IMR-90 (cell line): ENCODE measurements at regions not wholly inside any gene's neighbourhood (a gene's known extent, or its start where the extent isn't known, plus 50 kb on each side); places are given as distances from the start of the nearest gene placed in this dataset.

Experiments
- ATAC-seq: fragments of 200-7000 bp; cut with Tn5 transposase; 2 replicates; pipeline ENCODE4 v1.9.1; 2020; ENCODE audit warnings: low read depth, mild to moderate bottlenecking, moderate library complexity
- BruUV-seq: library from RNA; stranded (reverse); fragments of 400-500 nt; replicated peaks from 2 replicates; lab custom pipeline; 2021; lab: Mats Ljungman, UMichigan
- CTCF ChIA-PET: fragments of 300-600 bp; formaldehyde crosslinking; extraction: SDS; loops from one replicate; lab custom pipeline; 2021; ENCODE audit warnings: antibody characterized with exemption; lab: Yijun Ruan, JAX
- POLR2A ChIA-PET: fragments of 300-600 bp; sonication (Branson Sonifier 250); formaldehyde crosslinking; loops from one replicate; lab custom pipeline; 2022; ENCODE audit warnings: antibody characterized with exemption; ENCODE audit not compliant: unreplicated experiment; lab: Charles Lee
- DNase-seq: peaks from one replicate; pipeline ENCODE4 v3.0.0; 2013
- H2AFZ ChIP-seq: replicated peaks from 2 replicates; pipeline ENCODE3; 2013; ENCODE audit warnings: low read length, mild to moderate bottlenecking; ENCODE audit not compliant: poor library complexity
- H2AK5ac ChIP-seq: 2 replicates; pipeline ENCODE4 v1.6.1; 2013; ENCODE audit warnings: low read depth, low read length, inconsistent platforms
- H2AK9ac ChIP-seq: replicated peaks from 2 replicates; pipeline ENCODE3; 2013; ENCODE audit warnings: mild to moderate bottlenecking, low read depth, low read length, moderate library complexity; ENCODE audit not compliant: poor library complexity
- H2BK120ac ChIP-seq: 2 replicates; pipeline ENCODE4 v1.6.1; 2013; ENCODE audit warnings: low read depth, low read length, inconsistent platforms
- H2BK15ac ChIP-seq: 3 replicates; pipeline ENCODE4 v1.6.1; 2013; ENCODE audit warnings: low read depth, low read length, inconsistent platforms
- H2BK20ac ChIP-seq: 2 replicates; pipeline ENCODE4 v1.6.1; 2013; ENCODE audit warnings: low read depth, mild to moderate bottlenecking, inconsistent platforms, low read length, moderate library complexity
- H2BK5ac ChIP-seq: 2 replicates; pipeline ENCODE4 v1.6.1; 2013; ENCODE audit warnings: mild to moderate bottlenecking, low read depth, low read length, inconsistent platforms; ENCODE audit not compliant: poor library complexity, severe bottlenecking
- H3K14ac ChIP-seq: replicated peaks from 2 replicates; pipeline ENCODE4 v1.6.1; 2013; ENCODE audit warnings: low read depth, low read length, inconsistent platforms
- H3K18ac ChIP-seq: 2 replicates; pipeline ENCODE4 v1.6.1; 2013; ENCODE audit warnings: low read depth, low read length, control low read depth
- H3K23ac ChIP-seq: 2 replicates; pipeline ENCODE4 v1.6.1; 2013; ENCODE audit warnings: low read depth, low read length, inconsistent platforms
- H3K27ac ChIP-seq: 2 replicates; pipeline ENCODE4 v1.5.1; 2013; ENCODE audit warnings: mild to moderate bottlenecking, control low read depth, low read length; ENCODE audit not compliant: insufficient read depth
- H3K27me3 ChIP-seq: 2 replicates; pipeline ENCODE4 v1.6.1; 2013; ENCODE audit warnings: low read length; ENCODE audit not compliant: control insufficient read depth, insufficient read depth
- H3K36me3 ChIP-seq: 2 replicates; pipeline ENCODE4 v1.6.1; 2013; ENCODE audit warnings: low read length, mixed read lengths; ENCODE audit not compliant: control insufficient read depth, insufficient read depth
- H3K4ac ChIP-seq: 2 replicates; pipeline ENCODE4 v1.6.1; 2013; ENCODE audit warnings: low read depth, low read length, inconsistent platforms
- H3K4me1 ChIP-seq: 2 replicates; pipeline ENCODE4 v1.6.1; 2013; ENCODE audit warnings: low read length, mixed read lengths; ENCODE audit not compliant: control insufficient read depth, insufficient read depth
- H3K4me2 ChIP-seq: 2 replicates; pipeline ENCODE4 v1.6.1; 2013; ENCODE audit warnings: low read depth, mild to moderate bottlenecking, control low read depth, low read length, moderate library complexity
- H3K4me3 ChIP-seq: 2 replicates; pipeline ENCODE4 v1.5.1; 2013; ENCODE audit warnings: low read depth, mild to moderate bottlenecking, control low read depth, low read length, moderate library complexity; ENCODE audit not compliant: insufficient read depth
- H3K56ac ChIP-seq: 2 replicates; pipeline ENCODE4 v1.6.1; 2013; ENCODE audit warnings: low read length, inconsistent platforms; ENCODE audit not compliant: insufficient read depth; ENCODE audit errors: extremely low read depth
- H3K79me1 ChIP-seq, 2 experiments: 2 replicates each; pipeline ENCODE4 v1.6.1; 2013; ENCODE audit warnings: low read length in 2 of 2, inconsistent platforms in 1 of 2, low read depth in 1 of 2
- H3K9ac ChIP-seq: 2 replicates; pipeline ENCODE4 v1.6.1; 2013; ENCODE audit warnings: low read depth, low read length, control low read depth
- H3K9me1 ChIP-seq: 2 replicates; pipeline ENCODE4 v1.6.1; 2013; ENCODE audit warnings: low read length, inconsistent platforms; ENCODE audit not compliant: insufficient read depth
- H3K9me3 ChIP-seq: 2 replicates; pipeline ENCODE4 v1.6.1; 2013; ENCODE audit warnings: low read length; ENCODE audit not compliant: control insufficient read depth, insufficient read depth
- H4K20me1 ChIP-seq: 2 replicates; pipeline ENCODE4 v1.6.1; 2013; ENCODE audit warnings: low read length, inconsistent platforms; ENCODE audit not compliant: insufficient read depth
- H4K5ac ChIP-seq: 2 replicates; pipeline ENCODE4 v1.6.1; 2013; ENCODE audit warnings: mild to moderate bottlenecking, low read depth, low read length, control low read depth
- H4K8ac ChIP-seq, 2 experiments: 2 replicates each; pipeline ENCODE4 v1.6.1; 2013; ENCODE audit warnings: low read depth in 2 of 2, low read length in 2 of 2, control low read depth in 1 of 2, inconsistent platforms in 1 of 2
- H4K91ac ChIP-seq: 2 replicates; pipeline ENCODE4 v1.6.1; 2013; ENCODE audit warnings: low read depth, low read length, inconsistent platforms; ENCODE audit not compliant: insufficient read depth
- BHLHE40 ChIP-seq: fragments of 150-350 bp; IDR thresholded peaks from 2 replicates; pipeline ENCODE4 v1.6.1; 2016; ENCODE audit warnings: mild to moderate bottlenecking, low read depth, low read length
- CEBPB ChIP-seq: IDR thresholded peaks from 2 replicates; pipeline ENCODE4 v1.6.1; 2012; ENCODE audit warnings: low read depth, low read length, improper control_type of control experiment
- CHD1 ChIP-seq: IDR thresholded peaks from 2 replicates; pipeline ENCODE4 v1.6.1; 2012; ENCODE audit warnings: low read depth, low read length, improper control_type of control experiment
- FOS ChIP-seq: fragments of 150-350 bp; IDR thresholded peaks from 2 replicates; pipeline ENCODE4 v1.6.1; 2016; ENCODE audit warnings: low read depth, low read length
- MAFK ChIP-seq: IDR thresholded peaks from 2 replicates; pipeline ENCODE4 v1.6.1; 2012; ENCODE audit warnings: low read depth, low read length, improper control_type of control experiment
- MAZ ChIP-seq: IDR thresholded peaks from 2 replicates; pipeline ENCODE4 v1.6.1; 2012; ENCODE audit warnings: low read depth, mild to moderate bottlenecking, low read length, improper control_type of control experiment, moderate library complexity, borderline replicate concordance
- MXI1 ChIP-seq: IDR thresholded peaks from 2 replicates; pipeline ENCODE4 v1.6.1; 2012; ENCODE audit warnings: low read depth, mild to moderate bottlenecking, low read length, moderate library complexity, borderline replicate concordance
- NFE2L2 ChIP-seq: fragments of 150-350 bp; IDR thresholded peaks from 2 replicates; pipeline ENCODE4 v1.6.1; 2016; ENCODE audit warnings: low read depth, mild to moderate bottlenecking, low read length
- POLR2A ChIP-seq: IDR thresholded peaks from 2 replicates; pipeline ENCODE4 v1.6.1; 2012; ENCODE audit warnings: mild to moderate bottlenecking, low read depth, low read length
- RAD21 ChIP-seq: IDR thresholded peaks from 2 replicates; pipeline ENCODE4 v1.6.1; 2012; ENCODE audit warnings: low read length, improper control_type of control experiment
- RCOR1 ChIP-seq: IDR thresholded peaks from 2 replicates; pipeline ENCODE4 v1.6.1; 2012; ENCODE audit warnings: mild to moderate bottlenecking, low read length, improper control_type of control experiment; ENCODE audit not compliant: insufficient replicate concordance
- RFX5 ChIP-seq: IDR thresholded peaks from 2 replicates; pipeline ENCODE4 v1.8.0; 2012; ENCODE audit warnings: low read depth, mild to moderate bottlenecking, low read length, moderate library complexity
- SMC3 ChIP-seq: fragments of 150-350 bp; IDR thresholded peaks from 2 replicates; pipeline ENCODE4 v1.6.1; 2016; ENCODE audit warnings: low read depth, mild to moderate bottlenecking, antibody characterized with exemption, low read length, moderate library complexity
- WGBS, 2 experiments: methylation state at CpG; one replicate each; pipeline versions ENCODE4 v1.1.5 to v1.1.7; 2013; ENCODE audit warnings: missing lambda C conversion rate in 2 of 2; ENCODE audit not compliant: insufficient read length in 1 of 2; ENCODE audit errors: extremely low coverage in 2 of 2; 5-methylcytosine and 5-hydroxymethylcytosine counted together
- dilution Hi-C: fragments of 300-500 bp; cut with HindIII; formaldehyde crosslinking; loops from one replicate; pipeline ENCODE4 v1.14.3; 2018; ENCODE audit warnings: low sequenced_read_pairs; ENCODE audit not compliant: unreplicated experiment
- in situ Hi-C: fragments of 300-500 bp; cut with MboI; formaldehyde crosslinking; loops from 3 replicates; pipeline ENCODE4 v1.14.3; 2019; ENCODE audit warnings: low sequenced_read_pairs, inconsistent platforms, mixed read lengths
- intact Hi-C: fragments of 100-400 bp; cut with micrococcal nuclease; formaldehyde crosslinking; loops from 2 replicates; pipeline ENCODE4 v1.10.0; 2022
- TF ChIP-seq, protein P1 (sequence below): conservative IDR thresholded peaks from 2 replicates; pipeline ENCODE4 v1.5.1; 2012; ENCODE audit warnings: mild to moderate bottlenecking, low read depth, low read length, improper control_type of control experiment
- TF ChIP-seq, protein P2 (sequence below): fragments of 150-350 bp; IDR thresholded peaks from 2 replicates; pipeline ENCODE4 v1.6.1; 2017; ENCODE audit warnings: mild to moderate bottlenecking, antibody characterized with exemption, low read length, low read depth
- TF ChIP-seq, protein P3 (sequence below): fragments of 150-350 bp; IDR thresholded peaks from 2 replicates; pipeline ENCODE4 v1.6.1; 2016; ENCODE audit warnings: low read depth, mild to moderate bottlenecking, low read length, moderate library complexity, borderline replicate concordance

DNA sequence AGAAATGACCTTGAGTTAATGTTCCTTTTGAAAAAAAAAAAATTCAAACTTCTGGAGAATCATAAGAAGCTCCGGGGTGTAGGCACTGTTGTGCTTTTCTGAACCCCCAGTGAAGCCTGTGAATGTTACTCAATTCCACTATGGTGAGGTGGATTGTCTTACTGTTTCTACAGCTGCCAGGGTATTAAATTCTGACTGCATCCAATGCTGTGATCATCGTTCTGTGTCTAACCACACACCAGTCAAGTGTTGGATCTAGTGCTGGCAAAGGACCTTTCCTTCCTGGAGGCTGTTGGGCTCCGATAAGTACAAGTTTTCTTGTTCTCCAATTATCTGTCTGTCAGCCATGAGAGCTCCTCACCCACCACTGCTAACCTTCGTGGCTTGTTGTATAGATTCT lies 162.0 kb upstream of the EPHA7 start:
- no peak overlapping the region for H2AK9ac ChIP-seq

More for the DNA sequence above, 162.0 kb upstream of the EPHA7 start:
- ChIA-PET POLR2A (no interaction called here), CTCF (no interaction called here)
- Histone ChIP-seq H3K27me3 (no peaks in the 10 kb centered on the region), H3K9me3 (no peaks in the 10 kb centered on the region), H3K9me1 (no peaks in the 10 kb centered on the region), H2BK120ac (no peak overlapping the region), H3K4me3 (no peak overlapping the region), H4K8ac (no peak overlapping the region), H3K36me3 (no peaks in the 10 kb centered on the region), H3K4ac (no peak overlapping the region), H3K4me1 (no peaks in the 10 kb centered on the region), H4K5ac (no peak overlapping the region), H3K23ac (no peak overlapping the region), H3K14ac (no peak overlapping the region), H3K18ac (no peak overlapping the region), H2AK5ac (no peak overlapping the region), H3K4me2 (no peak overlapping the region), H3K9ac (no peak overlapping the region), H3K27ac (no peak overlapping the region), H2BK15ac (no peak overlapping the region), H3K79me1 (no peaks in the 10 kb centered on the region), H4K20me1 (no peaks in the 10 kb centered on the region), H2BK5ac (no peak overlapping the region), H2BK20ac (no peak overlapping the region), H2AFZ (no peak overlapping the region), H3K56ac (no peak overlapping the region), H4K91ac (no peak overlapping the region)
- BruUV-seq, result no TSS peak
- ATAC-seq (no peak), DNase-seq (no peak)
- TF ChIP-seq MXI1 (no peak), BHLHE40 (no peak), RCOR1 (no peak), CEBPB (no peak), POLR2A (no peak), NFE2L2 (no peak), FOS (no peak), CHD1 (no peak), RFX5 (no peak), SMC3 (no peak), RAD21 (no peak), MAFK (no peak), MAZ (no peak)
- TF ChIP-seq, protein P1, sequence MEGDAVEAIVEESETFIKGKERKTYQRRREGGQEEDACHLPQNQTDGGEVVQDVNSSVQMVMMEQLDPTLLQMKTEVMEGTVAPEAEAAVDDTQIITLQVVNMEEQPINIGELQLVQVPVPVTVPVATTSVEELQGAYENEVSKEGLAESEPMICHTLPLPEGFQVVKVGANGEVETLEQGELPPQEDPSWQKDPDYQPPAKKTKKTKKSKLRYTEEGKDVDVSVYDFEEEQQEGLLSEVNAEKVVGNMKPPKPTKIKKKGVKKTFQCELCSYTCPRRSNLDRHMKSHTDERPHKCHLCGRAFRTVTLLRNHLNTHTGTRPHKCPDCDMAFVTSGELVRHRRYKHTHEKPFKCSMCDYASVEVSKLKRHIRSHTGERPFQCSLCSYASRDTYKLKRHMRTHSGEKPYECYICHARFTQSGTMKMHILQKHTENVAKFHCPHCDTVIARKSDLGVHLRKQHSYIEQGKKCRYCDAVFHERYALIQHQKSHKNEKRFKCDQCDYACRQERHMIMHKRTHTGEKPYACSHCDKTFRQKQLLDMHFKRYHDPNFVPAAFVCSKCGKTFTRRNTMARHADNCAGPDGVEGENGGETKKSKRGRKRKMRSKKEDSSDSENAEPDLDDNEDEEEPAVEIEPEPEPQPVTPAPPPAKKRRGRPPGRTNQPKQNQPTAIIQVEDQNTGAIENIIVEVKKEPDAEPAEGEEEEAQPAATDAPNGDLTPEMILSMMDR, result no peak
- TF ChIP-seq, protein P2, sequence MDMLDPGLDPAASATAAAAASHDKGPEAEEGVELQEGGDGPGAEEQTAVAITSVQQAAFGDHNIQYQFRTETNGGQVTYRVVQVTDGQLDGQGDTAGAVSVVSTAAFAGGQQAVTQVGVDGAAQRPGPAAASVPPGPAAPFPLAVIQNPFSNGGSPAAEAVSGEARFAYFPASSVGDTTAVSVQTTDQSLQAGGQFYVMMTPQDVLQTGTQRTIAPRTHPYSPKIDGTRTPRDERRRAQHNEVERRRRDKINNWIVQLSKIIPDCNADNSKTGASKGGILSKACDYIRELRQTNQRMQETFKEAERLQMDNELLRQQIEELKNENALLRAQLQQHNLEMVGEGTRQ, result no peak
- TF ChIP-seq, protein P3, sequence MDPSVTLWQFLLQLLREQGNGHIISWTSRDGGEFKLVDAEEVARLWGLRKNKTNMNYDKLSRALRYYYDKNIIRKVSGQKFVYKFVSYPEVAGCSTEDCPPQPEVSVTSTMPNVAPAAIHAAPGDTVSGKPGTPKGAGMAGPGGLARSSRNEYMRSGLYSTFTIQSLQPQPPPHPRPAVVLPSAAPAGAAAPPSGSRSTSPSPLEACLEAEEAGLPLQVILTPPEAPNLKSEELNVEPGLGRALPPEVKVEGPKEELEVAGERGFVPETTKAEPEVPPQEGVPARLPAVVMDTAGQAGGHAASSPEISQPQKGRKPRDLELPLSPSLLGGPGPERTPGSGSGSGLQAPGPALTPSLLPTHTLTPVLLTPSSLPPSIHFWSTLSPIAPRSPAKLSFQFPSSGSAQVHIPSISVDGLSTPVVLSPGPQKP, result no peak
- WGBS, 2 experiments, result no CpG with 5 or more reads among the region's 4 CpGs
- intact Hi-C loops, result no loop called here
- dilution Hi-C loops, result no loop called here
- in situ Hi-C loops, result no loop called here
